ENCODE measurements at regions not wholly inside any gene's neighbourhood (a gene's known extent, or its start where the extent isn't known, plus 50 kb on each side); places are given as distances from the start of the nearest gene placed in this dataset.

GRCh38 chr15:91476861-91477260 lies 376.6 kb upstream of the SLCO3A1 start (continued):
- TF ChIP-seq TCF15 (CRISPR knock-in tag; IDR thresholded peaks at IDR 0.05): no peak
- TF ChIP-seq HDAC2 (IDR thresholded peaks at IDR 0.05): peak; percentile 45; the same call in 1 of the 2 replicates
- TF ChIP-seq SMARCE1 (IDR thresholded peaks at IDR 0.05): peak; percentile 66
- peak; percentile 83 for TF ChIP-seq ARID3A (IDR thresholded peaks at IDR 0.05; ENCODE audit: borderline replicate concordance, low read depth, low read length)
- TF ChIP-seq CREM (IDR thresholded peaks at IDR 0.05; ENCODE audit: low read depth): peak; percentile 85

- POLR2A ChIA-PET: interaction anchor here (1.0 kb wide), 2 partner anchors 10 to 13 kb away, joined by 3 to 4 read pairs; no protein-coding TSS in a partner anchor
- Histone ChIP-seq H3K27ac (ENCODE audit: extremely low read depth, low read depth, low read length) (peak overlapping the region; percentile 70), H3K4me3 (no peak overlapping the region), H4K20me1 (replicated peaks; ENCODE audit: control insufficient read depth, insufficient read depth, low read length) (no peaks in the 10 kb centered on the region), H3K27me3 (ENCODE audit: control insufficient read depth in 2 of 2, insufficient read depth in 2 of 2, low read length in 2 of 2) (no peaks in the 10 kb centered on the region), H3K9me1 (ENCODE audit: control insufficient read depth, insufficient read depth, low read length) (no peaks in the 10 kb centered on the region), H3K4me2 (ENCODE audit: insufficient read depth, low read length) (peak overlapping the region; percentile 37), H3K9ac (ENCODE audit: insufficient read depth in 1 of 2, low read depth in 2 of 2, low read length in 2 of 2) (peak overlapping the region in 1 of 2 experiments; percentile 41; a peak in 1 of 4 replicates), H2AFZ (ENCODE audit: low read depth, low read length) (peak overlapping the region; percentile 41; the same call in 1 of the 2 replicates), H3K36me3 (ENCODE audit: control insufficient read depth, insufficient read depth, low read length) (no peaks in the 10 kb centered on the region), H3K9me3 (replicated peaks; ENCODE audit: control insufficient read depth, insufficient read depth, low read depth, low read length) (no peaks in the 10 kb centered on the region), H3K4me1 (replicated peaks in 1 of 2; ENCODE audit: control insufficient read depth in 2 of 2, insufficient read depth in 2 of 2, low read length in 2 of 2) (peaks cover 12 to 29% of the 10 kb centered on the region in 2 experiments), H3K79me2 (ENCODE audit: control insufficient read depth, insufficient read depth, low read length) (no peaks in the 10 kb centered on the region)
- CTCF ChIA-PET (ENCODE audit: low intra/inter-chr PET ratio): interaction anchor here (0.6 kb wide), 1 partner anchor 20 kb away, joined by 3 read pairs; no protein-coding TSS in a partner anchor
- ATAC-seq (peak; percentile 96), DNase-seq (ENCODE audit: extremely low read depth in 1 of 4, low spot score in 3 of 4) (peak; percentile 55 to 88 (median 72)), FAIRE-seq (peak; percentile 91)
- intact Hi-C loops (cut with micrococcal nuclease): no loop called here
- BruUV-seq (replicated peaks): no TSS peak
- in situ Hi-C loops (cut with MboI): no loop called here
- WGBS (ENCODE audit: insufficient coverage, low coverage, missing lambda C conversion rate): 1% methylated on average over 6 of the region's 6 CpGs
- no peak for TF ChIP-seq HMGXB4 (CRISPR knock-in tag; IDR thresholded peaks at IDR 0.05)
- TF ChIP-seq DEAF1 (CRISPR knock-in tag; IDR thresholded peaks at IDR 0.05): no peak
- no peak for TF ChIP-seq MAX (CRISPR knock-in tag; IDR thresholded peaks at IDR 0.05)
- no peak for TF ChIP-seq ZBTB43 (CRISPR knock-in tag; IDR thresholded peaks at IDR 0.05)
- TF ChIP-seq CHAMP1 (IDR thresholded peaks at IDR 0.05): no peak
Measured at GRCh38 chr15:91478717-91479191, 374.8 kb upstream of the SLCO3A1 start.
